ENCODE measurements at regions not wholly inside any gene's neighbourhood (a gene's known extent, or its start where the extent isn't known, plus 50 kb on each side); places are given as distances from the start of the nearest gene placed in this dataset.

DNA sequence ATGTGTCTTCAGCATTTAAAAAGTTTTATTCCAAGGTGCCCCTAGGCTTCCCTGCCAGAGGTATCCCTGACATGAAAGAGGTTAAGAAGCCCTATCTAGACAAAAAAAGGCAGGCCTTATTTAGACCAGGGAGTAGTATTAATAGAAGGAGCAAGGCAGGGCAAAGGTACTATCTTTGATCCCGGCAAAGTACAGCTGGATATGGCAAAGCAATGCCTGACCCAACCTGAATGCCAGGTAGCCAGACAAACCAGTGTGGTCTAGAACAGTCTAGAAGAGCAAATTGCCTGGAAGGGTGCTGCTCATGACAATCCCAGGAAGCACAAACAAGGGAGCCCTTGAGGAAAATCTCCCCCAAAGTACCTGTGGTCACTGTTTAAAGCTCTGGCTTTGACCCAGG is 62.6 kb upstream of the SYT13 start:
- TF ChIP-seq SIN3A (IDR thresholded peaks at IDR 0.05; ENCODE audit: borderline replicate concordance, insufficient read depth, low read length), result no peak
- no peak for TF ChIP-seq POLR2AphosphoS5 (IDR thresholded peaks at IDR 0.05; ENCODE audit: low read depth, low read length)
